Spleen (tissue), 11 donors: ENCODE measurements at regions not wholly inside any gene's neighbourhood (a gene's known extent, or its start where the extent isn't known, plus 50 kb on each side); places are given as distances from the start of the nearest gene placed in this dataset.

Experiments used
- DNase-seq: peaks from one replicate; pipeline ENCODE4 v3.0.0-alpha.2; 2020
- H3K27ac ChIP-seq, 8 donors: fragments of 200-600 bp; sonication (generic) in 7 of 8; 1 replicate in 4 of 8; 2 replicates in 4 of 8; pipeline versions ENCODE4 v1.5.0 to v1.8.0; 2016 to 2021; ENCODE audit warnings: inconsistent platforms in 4 of 8, mild to moderate bottlenecking in 4 of 8, moderate library complexity in 1 of 8
- H3K27me3 ChIP-seq, 7 donors: fragments of 200-600 bp; sonication (generic) in 6 of 7; replicated peaks in 1 of 7; 1 replicate in 4 of 7; 2 replicates in 3 of 7; pipeline versions ENCODE4 v1.5.0 to v1.8.0; 2016 to 2021; ENCODE audit warnings: inconsistent platforms in 3 of 7, mild to moderate bottlenecking in 1 of 7
- H3K36me3 ChIP-seq, 6 donors: fragments of 200-600 bp; sonication (generic) in 5 of 6; 1 replicate in 4 of 6; 2 replicates in 2 of 6; pipeline versions ENCODE4 v1.5.0 to v1.8.0; 2016 to 2021; ENCODE audit warnings: inconsistent platforms in 2 of 6
- H3K4me1 ChIP-seq, 6 donors: fragments of 200-600 bp; sonication (generic) in 5 of 6; 1 replicate in 3 of 6; 2 replicates in 3 of 6; pipeline versions ENCODE4 v1.5.0 to v1.8.0; 2016 to 2021; ENCODE audit warnings: inconsistent platforms in 3 of 6
- H3K4me3 ChIP-seq, 8 donors: fragments of 200-600 bp; sonication (generic) in 7 of 8; 1 replicate in 4 of 8; 2 replicates in 4 of 8; pipeline versions ENCODE4 v1.5.0 to v1.8.0; 2016 to 2021; ENCODE audit warnings: inconsistent platforms in 4 of 8, mild to moderate bottlenecking in 4 of 8, moderate library complexity in 2 of 8
- H3K9me3 ChIP-seq, 8 donors: fragments of 200-600 bp; sonication (generic) in 7 of 8; 1 replicate in 4 of 8; 2 replicates in 4 of 8; pipeline versions ENCODE4 v1.5.0 to v1.8.0; 2016 to 2021; ENCODE audit warnings: inconsistent platforms in 4 of 8
- CTCF ChIP-seq, 11 experiments: fragments of 200-600 bp in 7 of 11; fragments of 450-650 bp in 4 of 11; sonication (generic) in 4 of 11; IDR thresholded peaks in 8 of 11; conservative IDR thresholded peaks in 3 of 11; 1 replicate in 7 of 11; 2 replicates in 4 of 11; pipeline versions ENCODE4 v1.4.0 to v1.8.0; 2016 to 2021; ENCODE audit warnings: antibody characterized with exemption in 11 of 11, inconsistent platforms in 4 of 11, mild to moderate bottlenecking in 1 of 11
- POLR2A ChIP-seq, 3 donors: fragments of 450-650 bp; IDR thresholded peaks; one replicate each; pipeline ENCODE4 v1.5.1; 2017; ENCODE audit warnings: antibody characterized with exemption in 3 of 3, mild to moderate bottlenecking in 1 of 3
- POLR2AphosphoS5 ChIP-seq, 3 donors: sonication (generic); formaldehyde crosslinking; IDR thresholded peaks; one replicate each; pipeline ENCODE4 v1.5.1; 2017; ENCODE audit warnings: antibody characterized with exemption in 3 of 3
- WGBS, 5 donors: extraction: QIAGEN DNeasy Blood & Tissue Kit in 3 of 5; methylation state at CpG; one replicate each; pipeline versions ENCODE4 v1.1.5 to v1.1.7; 2013 to 2018; 5-methylcytosine and 5-hydroxymethylcytosine counted together
- intact Hi-C: fragments of 100-400 bp; cut with DNase I; formaldehyde crosslinking; loops from one replicate; pipeline ENCODE4 v1.15.0; 2023; ENCODE audit warnings: low total_unique reads
- donor health status: healthy with polysubstance abuse.
- donor health status: DM: no; HTN: no; CAD: no; lungs with moderate emphysema.
- donor health status: DM: no; HTN: no; CAD: no.
- donor health status: Bipolar disorder and iron deficiency.
- donor health status: healthy.
- donor health status: DM: no; HTN: no; CAD: no.
- donor health status: DM: yes; HTN: yes; CAD: no.

GRCh38 chr13:63567031-63567430, 2151.4 kb upstream of the PCDH20 start:
- no peak for DNase-seq
- Histone ChIP-seq H3K4me1 (no peaks in the 10 kb centered on the region), H3K36me3 (no peaks in the 10 kb centered on the region), H3K4me3 (no peak overlapping the region), H3K9me3 (peaks cover 0 to 20% (median 13%) of the 10 kb centered on the region in 8 donors), H3K27ac (no peak overlapping the region), H3K27me3 (no peaks in the 10 kb centered on the region)
- TF ChIP-seq POLR2A (IDR thresholded peaks at IDR 0.05) = no peak
- no peak for TF ChIP-seq POLR2AphosphoS5 (IDR thresholded peaks at IDR 0.05)
- TF ChIP-seq CTCF (IDR thresholded peaks at IDR 0.05 in 8 of 11, conservative IDR thresholded peaks at IDR 0.05 in 3 of 11) = no peak
- WGBS, 5 donors = 50 to 100% (median 91%) methylated on average over 1 of the region's 1 CpG
- intact Hi-C loops = no loop called here

- TF ChIP-seq POLR2A (IDR thresholded peaks at IDR 0.05) (no peak), POLR2AphosphoS5 (IDR thresholded peaks at IDR 0.05) (no peak), CTCF (IDR thresholded peaks at IDR 0.05 in 8 of 11, conservative IDR thresholded peaks at IDR 0.05 in 3 of 11) (no peak)
- Histone ChIP-seq H3K4me1 (no peaks in the 10 kb centered on the region), H3K4me3 (no peak overlapping the region), H3K27me3 (no peaks in the 10 kb centered on the region), H3K27ac (no peak overlapping the region), H3K36me3 (no peaks in the 10 kb centered on the region), H3K9me3 (peaks cover 0 to 12% (median 2%) of the 10 kb centered on the region in 8 donors)
- intact Hi-C loops = no loop called here
- 54 to 71% (median 66%) methylated on average over 1 of the region's 1 CpG for WGBS, 5 donors
- no peak for DNase-seq
These were observed 2138.5 kb upstream of the PCDH20 start for GRCh38 chr13:63554157-63554556.

GRCh38 chr13:63551731-63552130, 2136.1 kb upstream of the PCDH20 start:
- intact Hi-C loops = no loop called here
- DNase-seq = no peak
- 74 to 90% (median 85%) methylated on average over 3 of the region's 3 CpGs for WGBS, 5 donors
- TF ChIP-seq POLR2A (IDR thresholded peaks at IDR 0.05) = no peak
- no peak for TF ChIP-seq CTCF (IDR thresholded peaks at IDR 0.05 in 8 of 11, conservative IDR thresholded peaks at IDR 0.05 in 3 of 11)
- no peak for TF ChIP-seq POLR2AphosphoS5 (IDR thresholded peaks at IDR 0.05)
- Histone ChIP-seq H3K36me3 (no peaks in the 10 kb centered on the region), H3K27me3 (no peaks in the 10 kb centered on the region), H3K4me1 (no peaks in the 10 kb centered on the region), H3K27ac (no peak overlapping the region), H3K4me3 (no peak overlapping the region), H3K9me3 (peaks cover 0 to 7% (median 0%) of the 10 kb centered on the region in 8 donors)

- TF ChIP-seq POLR2A (IDR thresholded peaks at IDR 0.05) = no peak
- no peak for TF ChIP-seq POLR2AphosphoS5 (IDR thresholded peaks at IDR 0.05)
- TF ChIP-seq CTCF (IDR thresholded peaks at IDR 0.05 in 8 of 11, conservative IDR thresholded peaks at IDR 0.05 in 3 of 11) = no peak
- Histone ChIP-seq H3K4me1 (no peaks in the 10 kb centered on the region), H3K4me3 (no peak overlapping the region), H3K9me3 (peaks cover 0 to 11% (median 0%) of the 10 kb centered on the region in 8 donors), H3K27ac (no peak overlapping the region), H3K36me3 (no peaks in the 10 kb centered on the region), H3K27me3 (no peaks in the 10 kb centered on the region)
- WGBS, 5 donors = 46 to 69% (median 56%) methylated on average over 2 of the region's 2 CpGs
- intact Hi-C loops = no loop called here
- no peak for DNase-seq
These were observed 2130.9 kb upstream of the PCDH20 start for GRCh38 chr13:63546524-63546923.
